ENCODE measurements at regions not wholly inside any gene's neighbourhood (a gene's known extent, or its start where the extent isn't known, plus 50 kb on each side); places are given as distances from the start of the nearest gene placed in this dataset.

- Histone ChIP-seq H3K9me3 (replicated peaks; ENCODE audit: insufficient read depth, low read length) (no peaks in the 10 kb centered on the region), H3K9me2 (replicated peaks; ENCODE audit: insufficient read depth, low read length) (no peaks in the 10 kb centered on the region), H3K4me2 (ENCODE audit: low read depth, low read length) (no peak overlapping the region), H3K4me1 (ENCODE audit: low read length) (no peaks in the 10 kb centered on the region), H3K36me3 (replicated peaks; ENCODE audit: insufficient read depth, low read length) (no peaks in the 10 kb centered on the region), H2AFZ (ENCODE audit: low read length) (no peak overlapping the region), H3K27me3 (replicated peaks; ENCODE audit: insufficient read depth, low read length) (no peaks in the 10 kb centered on the region), H3K27ac (ENCODE audit: low read length) (no peak overlapping the region), H4K20me1 (ENCODE audit: insufficient read depth, low read length) (no peaks in the 10 kb centered on the region), H3K79me2 (ENCODE audit: low read length) (no peaks in the 10 kb centered on the region), H3K4me3 (ENCODE audit: low read length) (no peak overlapping the region), H3F3A (ENCODE audit: insufficient read depth, low read length) (no peaks in the 10 kb centered on the region), H3K9ac (ENCODE audit: low read length) (no peak overlapping the region)
- no peak for DNase-seq
- TF ChIP-seq, protein P1, sequence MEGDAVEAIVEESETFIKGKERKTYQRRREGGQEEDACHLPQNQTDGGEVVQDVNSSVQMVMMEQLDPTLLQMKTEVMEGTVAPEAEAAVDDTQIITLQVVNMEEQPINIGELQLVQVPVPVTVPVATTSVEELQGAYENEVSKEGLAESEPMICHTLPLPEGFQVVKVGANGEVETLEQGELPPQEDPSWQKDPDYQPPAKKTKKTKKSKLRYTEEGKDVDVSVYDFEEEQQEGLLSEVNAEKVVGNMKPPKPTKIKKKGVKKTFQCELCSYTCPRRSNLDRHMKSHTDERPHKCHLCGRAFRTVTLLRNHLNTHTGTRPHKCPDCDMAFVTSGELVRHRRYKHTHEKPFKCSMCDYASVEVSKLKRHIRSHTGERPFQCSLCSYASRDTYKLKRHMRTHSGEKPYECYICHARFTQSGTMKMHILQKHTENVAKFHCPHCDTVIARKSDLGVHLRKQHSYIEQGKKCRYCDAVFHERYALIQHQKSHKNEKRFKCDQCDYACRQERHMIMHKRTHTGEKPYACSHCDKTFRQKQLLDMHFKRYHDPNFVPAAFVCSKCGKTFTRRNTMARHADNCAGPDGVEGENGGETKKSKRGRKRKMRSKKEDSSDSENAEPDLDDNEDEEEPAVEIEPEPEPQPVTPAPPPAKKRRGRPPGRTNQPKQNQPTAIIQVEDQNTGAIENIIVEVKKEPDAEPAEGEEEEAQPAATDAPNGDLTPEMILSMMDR (IDR thresholded peaks at IDR 0.05; ENCODE audit: low read length), result no peak
- TF ChIP-seq EZH2phosphoT487 (IDR thresholded peaks at IDR 0.05; ENCODE audit: low read length) (no peak), EZH2 (optimal IDR thresholded peaks at IDR 0.05; ENCODE audit: low read depth, low read length) (no peak)
Observed at GRCh38 chrX:22486296-22486695, 213.6 kb downstream of the CBLL2 start.

DNA sequence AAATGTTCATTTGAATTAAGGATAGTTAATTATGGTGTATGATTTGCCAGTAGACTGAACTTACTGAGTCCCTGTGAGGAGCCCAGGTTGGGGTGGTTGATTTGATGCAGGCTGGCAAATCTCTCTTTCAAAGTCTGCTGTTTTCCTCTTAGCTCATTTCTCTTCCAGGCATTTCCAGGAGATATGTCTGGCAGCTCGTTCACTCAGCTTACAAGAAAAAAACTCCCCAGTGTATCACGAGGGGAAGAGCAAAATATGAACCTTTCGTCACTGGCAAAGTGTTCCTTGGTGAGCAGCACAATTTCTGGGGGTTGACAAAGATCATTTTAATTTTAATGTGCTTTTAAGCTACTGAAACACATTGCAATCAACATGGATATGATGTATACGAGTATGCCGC lies 244.2 kb downstream of the CBLL2 start:
- Histone ChIP-seq H3K4me2 (ENCODE audit: low read depth, low read length) (no peak overlapping the region), H3K4me3 (ENCODE audit: low read length) (no peak overlapping the region), H3K9me3 (replicated peaks; ENCODE audit: insufficient read depth, low read length) (no peaks in the 10 kb centered on the region), H3K4me1 (ENCODE audit: low read length) (no peaks in the 10 kb centered on the region), H4K20me1 (ENCODE audit: insufficient read depth, low read length) (no peaks in the 10 kb centered on the region), H3K79me2 (ENCODE audit: low read length) (no peaks in the 10 kb centered on the region), H3K27ac (ENCODE audit: low read length) (no peak overlapping the region), H3K9me2 (replicated peaks; ENCODE audit: insufficient read depth, low read length) (no peaks in the 10 kb centered on the region), H3K27me3 (replicated peaks; ENCODE audit: insufficient read depth, low read length) (no peaks in the 10 kb centered on the region), H3K9ac (ENCODE audit: low read length) (no peak overlapping the region), H2AFZ (ENCODE audit: low read length) (no peak overlapping the region), H3K36me3 (replicated peaks; ENCODE audit: insufficient read depth, low read length) (no peaks in the 10 kb centered on the region), H3F3A (ENCODE audit: insufficient read depth, low read length) (no peaks in the 10 kb centered on the region)
- no peak for DNase-seq
- no peak for TF ChIP-seq EZH2phosphoT487 (IDR thresholded peaks at IDR 0.05; ENCODE audit: low read length)
- no peak for TF ChIP-seq EZH2 (optimal IDR thresholded peaks at IDR 0.05; ENCODE audit: low read depth, low read length)
- TF ChIP-seq, protein P1 (IDR thresholded peaks at IDR 0.05; ENCODE audit: low read length), result no peak

GRCh38 chrX:22520128-22520828 lies 247.6 kb downstream of the CBLL2 start:
- Histone ChIP-seq H3K27ac (ENCODE audit: low read length) (no peak overlapping the region), H3K4me1 (ENCODE audit: low read length) (no peaks in the 10 kb centered on the region), H4K20me1 (ENCODE audit: insufficient read depth, low read length) (no peaks in the 10 kb centered on the region), H2AFZ (ENCODE audit: low read length) (no peak overlapping the region), H3K36me3 (replicated peaks; ENCODE audit: insufficient read depth, low read length) (no peaks in the 10 kb centered on the region), H3K9me3 (replicated peaks; ENCODE audit: insufficient read depth, low read length) (no peaks in the 10 kb centered on the region), H3K79me2 (ENCODE audit: low read length) (no peaks in the 10 kb centered on the region), H3K4me2 (ENCODE audit: low read depth, low read length) (no peak overlapping the region), H3K9ac (ENCODE audit: low read length) (no peak overlapping the region), H3K4me3 (ENCODE audit: low read length) (no peak overlapping the region), H3K9me2 (replicated peaks; ENCODE audit: insufficient read depth, low read length) (no peaks in the 10 kb centered on the region), H3F3A (ENCODE audit: insufficient read depth, low read length) (no peaks in the 10 kb centered on the region), H3K27me3 (replicated peaks; ENCODE audit: insufficient read depth, low read length) (no peaks in the 10 kb centered on the region)
- TF ChIP-seq, protein P1 (IDR thresholded peaks at IDR 0.05; ENCODE audit: low read length), result no peak
- TF ChIP-seq EZH2phosphoT487 (IDR thresholded peaks at IDR 0.05; ENCODE audit: low read length) (no peak), EZH2 (optimal IDR thresholded peaks at IDR 0.05; ENCODE audit: low read depth, low read length) (no peak)
- no peak for DNase-seq

Measured in MM.1S (cell line).